GM21825 (cell line): ENCODE measurements at regions not wholly inside any gene's neighbourhood (a gene's known extent, or its start where the extent isn't known, plus 50 kb on each side); places are given as distances from the start of the nearest gene placed in this dataset.
A peak's percentile ranks its signal among the peaks of the same experiment; 100 is the strongest.
"Not testable (repeated sequence)": the region's sequence is repeated elsewhere in the genome, so short reads cannot be mapped to it uniquely, and the experiment has no call there.

Experiments used
- ATAC-seq: cut with Tn5 transposase; IDR thresholded peaks from one replicate; pipeline ENCODE4 v1.9.1; 2021; ENCODE audit warnings: mild to moderate bottlenecking, moderate library complexity; ENCODE audit not compliant: unreplicated experiment

DNA sequence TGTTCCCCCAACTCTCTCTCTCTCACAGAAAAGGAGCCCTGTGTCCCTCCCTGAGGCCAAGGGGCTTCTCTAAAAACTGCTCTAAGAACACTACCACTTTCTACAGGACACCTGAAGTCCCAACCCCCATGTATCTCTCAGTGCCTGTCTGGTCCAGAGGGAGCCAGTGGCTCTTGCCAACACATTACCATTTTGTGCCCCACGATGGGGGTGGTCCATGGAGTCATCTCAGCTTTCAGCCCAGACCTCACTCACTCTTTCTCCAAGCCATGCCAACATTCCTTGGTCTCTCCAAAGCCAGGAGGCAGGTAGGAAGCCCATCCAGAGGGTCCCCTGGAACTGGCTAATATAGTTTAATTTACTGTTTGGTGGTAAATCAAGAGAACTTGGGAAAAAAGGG is 962.1 kb upstream of the DEFB115 start:
- ATAC-seq, result not testable (repeated sequence)

DNA sequence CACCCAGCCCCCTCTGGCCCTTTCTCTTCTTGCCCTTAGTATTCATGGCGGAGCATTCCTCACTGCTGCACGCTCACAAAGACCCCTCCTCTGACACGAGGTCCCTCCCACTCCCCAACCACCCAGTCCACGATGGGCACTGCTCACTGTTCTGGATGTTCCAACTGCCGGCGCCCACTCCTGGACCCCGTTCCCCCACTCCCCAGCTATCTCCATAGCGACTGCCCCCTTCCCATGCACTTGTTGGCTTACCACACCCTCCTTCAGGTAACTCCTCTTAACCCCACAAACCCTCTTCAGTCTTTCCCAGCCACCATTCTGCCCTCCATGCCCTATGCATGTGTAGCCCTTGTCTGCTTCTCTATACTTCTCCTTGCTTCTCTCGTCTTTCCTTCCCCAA is 961.5 kb upstream of the DEFB115 start:
- ATAC-seq, result not testable (repeated sequence)

DNA sequence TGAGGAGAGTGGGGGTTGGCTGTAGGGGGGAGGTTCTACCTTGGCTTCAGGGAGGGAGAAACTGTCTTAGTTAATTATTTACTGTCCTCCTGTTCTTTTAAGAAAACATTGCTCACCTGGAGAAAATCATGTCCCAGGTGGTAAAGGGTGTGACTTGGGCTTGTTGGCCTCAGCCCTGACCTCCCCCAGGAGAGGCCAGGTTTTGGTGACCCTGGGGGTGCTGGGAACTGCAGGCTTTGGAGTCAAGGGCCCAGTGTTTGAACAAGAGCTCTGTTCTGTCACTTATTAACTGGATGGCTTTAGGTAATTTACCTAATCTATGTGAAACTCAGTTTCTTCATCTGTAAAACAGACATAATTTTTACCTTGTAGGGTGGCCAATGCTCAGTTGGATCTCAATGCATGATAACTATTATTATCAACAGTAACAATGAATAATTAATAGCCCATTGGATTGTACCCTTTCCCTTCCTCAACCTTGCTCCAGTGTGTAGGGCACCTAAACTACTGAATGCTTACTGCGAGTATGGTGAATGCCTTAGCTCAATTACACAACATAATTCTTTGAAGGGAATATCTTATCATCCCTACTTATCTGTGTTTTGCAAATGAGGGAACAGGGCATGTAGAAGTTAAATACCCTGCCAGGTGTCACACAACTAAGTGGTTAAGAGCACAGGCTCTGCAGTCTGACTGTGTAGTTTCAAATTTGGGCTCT is 959.4 kb upstream of the DEFB115 start:
- ATAC-seq, result not testable (repeated sequence)

DNA sequence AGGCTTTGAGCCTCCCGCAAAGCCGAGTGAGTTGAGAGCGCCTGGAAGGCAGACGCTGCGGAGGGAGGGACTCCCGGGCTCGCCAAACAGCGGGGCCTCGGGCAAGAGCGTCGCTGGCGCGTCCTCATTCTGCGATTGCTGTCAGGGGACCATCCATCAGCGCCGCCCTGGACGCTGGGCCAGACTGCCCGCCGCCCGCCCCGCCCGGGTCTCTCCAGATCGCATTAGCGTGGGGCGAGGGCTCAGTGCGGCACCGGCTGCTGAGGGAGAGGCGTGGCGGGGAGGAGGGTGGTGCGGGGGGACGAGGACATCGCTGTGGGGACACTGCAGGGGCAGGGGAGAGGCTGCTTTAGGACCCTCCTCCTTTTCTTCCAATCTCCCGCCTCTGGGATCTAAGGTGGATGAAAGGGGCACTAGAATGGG is 957.2 kb upstream of the DEFB115 start:
- ATAC-seq, result not testable (repeated sequence)

DNA sequence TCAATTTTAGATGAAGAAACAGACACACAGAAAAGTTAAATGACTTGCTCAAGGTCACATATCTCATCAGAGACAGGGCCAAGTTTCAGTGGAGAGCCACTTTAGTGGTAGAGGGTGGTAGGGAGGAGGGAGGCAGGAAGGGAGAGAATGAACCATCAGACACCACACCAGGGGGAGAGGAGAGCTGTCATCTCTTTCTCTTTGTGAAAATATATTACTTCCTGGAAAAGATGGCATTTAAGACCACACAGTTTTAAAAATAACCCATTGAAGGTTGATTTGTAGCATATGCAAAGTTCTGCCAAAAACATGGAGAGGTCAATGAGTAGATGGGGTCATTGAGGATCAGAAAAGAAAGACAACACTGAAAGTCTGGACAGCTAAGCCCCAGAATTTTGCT is 954.7 kb upstream of the DEFB115 start:
- ATAC-seq, result not testable (repeated sequence)

DNA sequence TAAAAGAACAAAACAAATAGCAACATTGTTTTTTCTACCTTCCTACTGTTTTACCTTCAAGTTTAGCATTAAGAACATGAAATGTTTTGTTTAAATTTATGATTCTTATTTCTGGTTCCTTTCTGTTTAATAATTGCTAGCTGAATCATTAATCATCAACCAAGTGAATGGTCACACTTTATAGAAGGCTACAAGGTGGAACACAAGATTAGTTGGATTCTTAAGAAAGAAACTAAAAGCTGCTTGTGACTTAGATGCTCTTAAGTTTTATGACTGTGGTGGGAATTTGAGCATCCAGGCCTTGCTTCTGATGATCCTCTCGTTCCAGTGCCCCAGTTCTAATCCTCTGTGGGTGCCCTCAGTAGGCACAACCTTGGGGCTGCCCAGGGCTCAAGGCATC is 947.5 kb upstream of the DEFB115 start:
- ATAC-seq, result not testable (repeated sequence)

DNA sequence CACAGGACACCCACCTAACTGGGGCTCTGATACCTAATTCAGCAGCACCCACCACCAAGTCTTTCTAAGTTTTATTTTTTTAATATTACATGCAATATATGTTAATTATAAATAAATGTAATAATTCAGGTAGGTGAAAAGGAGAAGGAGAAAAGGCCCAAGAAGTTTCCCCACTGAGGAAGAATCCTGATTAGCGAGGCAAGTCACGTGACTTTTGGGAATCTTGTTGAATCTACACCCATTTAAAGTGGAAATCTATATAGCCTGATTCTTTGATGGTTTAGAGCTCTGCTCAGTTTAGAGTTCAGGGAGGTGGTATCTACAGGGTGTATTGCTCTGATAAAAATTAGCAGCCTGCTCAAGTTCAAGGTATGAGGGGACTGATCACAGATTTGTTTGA is 947.1 kb upstream of the DEFB115 start:
- ATAC-seq, result not testable (repeated sequence)

DNA sequence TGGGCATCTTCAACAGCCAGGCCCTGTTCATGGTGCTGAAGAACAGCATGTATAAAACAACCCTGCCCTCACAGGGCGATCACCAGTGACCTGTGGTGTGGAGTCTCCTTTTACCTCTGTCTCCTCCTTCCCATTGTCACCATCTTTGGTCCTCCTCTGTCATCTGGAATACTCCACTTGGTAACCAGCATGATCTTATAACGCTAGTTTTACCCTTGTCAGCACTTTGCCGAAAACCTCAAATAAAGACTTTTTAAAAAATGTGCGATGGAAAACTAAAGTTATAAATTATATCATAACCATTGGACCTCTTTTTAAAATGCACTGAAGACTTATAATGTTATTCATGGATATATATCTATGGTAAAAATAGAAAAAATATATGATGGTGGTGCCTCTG is 945.2 kb upstream of the DEFB115 start:
- ATAC-seq, result not testable (repeated sequence)

DNA sequence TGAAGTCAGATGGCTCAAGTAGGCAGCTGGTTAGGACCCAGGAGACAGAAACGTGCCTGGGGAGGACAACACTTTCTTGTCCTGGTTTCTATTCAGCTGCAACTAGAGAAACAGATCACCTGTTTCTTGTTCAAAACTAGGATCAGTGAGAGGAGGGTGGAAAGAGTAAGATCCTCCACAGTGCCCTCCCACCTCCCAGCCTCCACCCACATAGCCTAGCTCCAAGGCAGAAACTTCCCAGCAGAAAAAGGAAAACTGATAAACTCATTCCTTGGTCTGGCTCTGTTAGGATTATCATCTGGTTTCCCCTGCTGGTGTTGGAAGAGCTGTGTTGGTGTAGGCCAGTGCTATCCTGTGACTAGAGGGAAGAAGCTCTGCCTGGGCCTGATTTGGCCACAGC is 943.8 kb upstream of the DEFB115 start:
- not testable (repeated sequence) for ATAC-seq

DNA sequence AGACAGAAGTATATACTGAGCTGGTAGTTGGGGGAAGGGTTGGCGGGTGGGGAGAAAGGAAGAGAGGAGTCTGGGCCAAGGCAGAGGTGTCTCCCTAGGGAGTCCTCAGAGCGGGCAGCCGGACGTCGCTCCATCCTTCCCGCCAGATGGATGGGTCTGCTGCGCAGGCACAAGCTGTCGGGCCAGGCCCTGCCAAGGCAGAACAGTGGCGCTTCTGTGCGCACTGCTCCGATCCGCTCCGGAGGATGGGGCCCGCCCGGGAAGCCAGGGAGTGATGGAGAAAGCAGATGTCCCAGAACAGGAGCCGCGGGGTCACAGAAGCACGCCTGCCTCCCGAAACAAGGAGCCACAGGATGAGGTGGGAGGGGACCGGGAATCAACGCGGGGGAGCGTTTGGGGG is 941.4 kb upstream of the DEFB115 start:
- not testable (repeated sequence) for ATAC-seq

DNA sequence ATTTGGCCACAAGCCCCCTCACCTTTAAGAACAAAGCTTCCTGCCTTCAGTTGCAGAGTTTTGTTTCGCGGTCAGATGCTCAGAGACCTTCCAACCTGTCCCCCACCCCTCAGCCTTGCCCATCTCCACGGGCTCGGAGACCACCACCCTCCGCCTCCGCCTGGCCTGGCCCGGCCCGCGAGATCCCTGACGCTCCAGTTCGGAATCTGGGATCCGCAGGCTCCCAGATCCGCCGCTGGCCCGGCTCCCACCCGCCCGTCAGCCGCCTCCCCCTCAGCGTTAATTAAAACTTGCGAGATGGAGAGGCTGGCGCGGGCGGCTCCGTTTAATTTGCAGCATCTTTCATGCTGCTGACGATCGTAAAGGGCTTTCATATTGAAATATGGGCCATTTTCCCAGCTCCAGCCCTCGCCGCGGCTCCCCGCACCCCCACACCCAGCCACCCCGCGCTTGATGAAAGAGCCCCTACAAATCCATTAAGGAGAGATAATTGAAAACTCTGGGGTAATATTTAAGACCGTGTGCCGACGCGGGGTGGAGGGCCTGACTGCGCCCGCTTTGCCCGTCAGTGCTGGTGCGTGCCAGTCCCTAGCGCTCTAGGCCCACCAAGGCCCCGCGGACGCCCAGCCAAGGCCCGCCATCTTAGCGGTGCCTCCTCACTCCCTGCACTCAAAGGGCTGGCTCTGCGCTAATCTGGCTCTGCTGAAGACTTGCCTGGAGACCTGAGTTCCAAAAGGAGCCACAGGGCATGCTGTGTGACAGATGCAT is 940.7 kb upstream of the DEFB115 start:
- ATAC-seq, result not testable (repeated sequence)

DNA sequence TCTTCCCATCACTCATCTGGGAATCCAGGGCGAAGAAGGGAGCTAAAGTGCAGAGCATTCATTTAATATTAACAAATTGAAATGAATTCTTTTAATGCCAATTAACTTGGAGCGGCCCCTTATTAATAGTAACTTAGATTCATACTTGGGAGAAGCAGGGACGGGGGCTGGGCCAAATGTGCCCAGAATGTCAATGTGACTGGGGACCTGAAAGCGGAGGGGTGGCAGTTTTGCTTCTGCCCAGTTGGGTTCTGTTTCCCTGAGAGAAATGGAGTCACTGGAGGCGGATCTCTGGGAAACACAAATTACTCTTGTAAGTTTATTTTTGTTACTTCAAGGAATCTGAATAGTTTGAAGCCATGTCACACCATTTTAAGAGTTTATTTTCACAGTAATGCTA is 923.7 kb upstream of the DEFB115 start:
- ATAC-seq, result not testable (repeated sequence)

DNA sequence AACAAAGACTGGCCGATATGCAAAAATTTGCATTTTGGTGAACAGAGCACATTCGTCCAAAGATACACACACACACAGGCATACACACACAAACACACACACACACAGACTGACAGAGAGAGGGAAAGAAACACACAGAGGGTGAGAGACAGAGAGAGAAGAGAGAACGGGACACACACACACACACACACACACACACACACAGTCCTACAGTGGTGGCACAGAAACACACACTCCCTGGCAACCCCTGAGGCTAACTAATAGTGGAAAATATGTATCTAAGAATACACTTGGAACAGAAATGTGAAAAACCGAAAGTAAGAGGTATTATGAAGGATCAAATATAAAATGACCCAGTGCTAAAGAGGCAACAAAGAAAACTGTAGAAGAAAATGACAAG is 919.9 kb upstream of the DEFB115 start:
- not testable (repeated sequence) for ATAC-seq

DNA sequence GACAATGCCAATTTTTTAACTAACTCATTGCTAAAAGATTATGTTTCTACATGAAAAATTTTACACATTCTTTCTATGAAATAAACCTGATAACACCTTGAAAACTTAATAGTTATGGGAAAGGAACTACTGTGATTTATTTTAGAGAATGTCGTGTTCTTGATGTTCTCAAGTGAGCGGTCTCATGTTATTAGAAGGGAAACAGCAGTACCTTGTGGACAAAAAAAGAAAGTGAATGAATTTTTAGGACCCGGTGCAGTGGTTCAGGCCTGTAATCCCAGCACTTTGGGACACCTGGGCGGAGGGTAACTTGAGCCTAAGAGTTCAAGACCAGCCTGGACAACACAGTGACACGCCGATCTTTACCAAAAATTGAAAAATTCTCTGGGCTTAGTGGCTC is 908.5 kb upstream of the DEFB115 start:
- ATAC-seq, result not testable (repeated sequence)

DNA sequence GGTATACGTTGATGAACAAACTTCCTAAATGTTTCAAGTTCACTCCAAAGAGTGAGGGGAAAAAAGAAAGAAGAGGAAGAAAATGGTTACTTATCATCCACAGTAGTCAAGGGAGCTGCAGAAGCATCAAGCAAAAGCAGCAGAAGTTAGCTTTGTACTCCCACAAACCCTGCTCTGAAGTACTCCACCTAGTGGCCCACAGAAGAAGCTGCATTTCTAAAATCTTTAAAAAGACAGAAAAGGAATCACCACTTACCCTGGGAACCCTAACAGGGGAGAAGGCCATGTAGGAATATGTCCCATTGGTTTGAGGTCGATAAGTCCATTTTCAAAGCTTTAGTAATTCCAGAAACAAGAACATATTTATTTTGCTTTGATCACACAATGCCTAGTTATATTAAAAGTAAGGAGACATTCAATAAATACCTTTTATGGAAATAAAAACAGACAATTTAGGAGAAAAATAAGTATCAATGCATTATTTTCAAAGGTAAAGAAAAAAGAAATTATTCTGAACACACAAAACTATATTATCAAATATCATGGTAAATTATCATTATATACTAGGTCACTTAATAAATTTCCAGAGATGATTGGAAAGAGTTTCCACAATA is 900.5 kb upstream of the DEFB115 start:
- not testable (repeated sequence) for ATAC-seq

DNA sequence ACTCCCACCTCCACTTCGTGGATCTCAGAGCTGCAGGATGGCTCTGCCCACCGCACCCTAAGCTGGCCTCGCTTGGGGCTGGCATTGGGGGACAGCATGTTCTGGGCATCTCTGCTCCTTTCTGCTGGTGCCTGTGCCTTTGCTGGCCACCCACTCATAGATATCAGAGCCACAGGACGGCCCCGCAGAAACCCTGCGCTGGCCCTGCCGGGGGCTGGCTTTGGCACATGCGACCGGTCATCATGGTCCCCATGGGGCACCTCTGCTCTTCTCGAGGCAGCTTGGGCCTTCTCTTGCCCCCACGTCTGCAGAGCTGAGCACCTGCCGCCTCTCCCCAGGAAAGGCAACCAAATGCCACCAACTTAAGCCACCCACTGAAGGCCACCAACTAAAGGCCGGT is 895.7 kb upstream of the DEFB115 start:
- not testable (repeated sequence) for ATAC-seq

DNA sequence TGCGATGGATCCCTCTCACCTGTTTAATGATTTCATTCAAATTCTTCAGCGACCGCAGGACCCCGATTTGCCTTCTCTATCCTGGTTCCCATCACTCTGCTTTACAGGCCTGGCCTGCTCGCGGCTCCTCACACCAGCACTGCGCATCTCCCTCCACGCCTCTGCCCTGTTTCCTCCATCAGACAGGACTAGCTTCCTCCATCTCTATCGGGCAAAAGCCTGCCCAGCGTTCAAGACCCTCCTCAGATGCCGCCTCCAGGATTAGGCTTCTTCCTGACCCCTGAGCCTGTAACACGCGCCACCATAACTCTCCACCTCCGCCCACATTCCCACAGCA is 881.1 kb upstream of the DEFB115 start:
- ATAC-seq, result not testable (repeated sequence)

DNA sequence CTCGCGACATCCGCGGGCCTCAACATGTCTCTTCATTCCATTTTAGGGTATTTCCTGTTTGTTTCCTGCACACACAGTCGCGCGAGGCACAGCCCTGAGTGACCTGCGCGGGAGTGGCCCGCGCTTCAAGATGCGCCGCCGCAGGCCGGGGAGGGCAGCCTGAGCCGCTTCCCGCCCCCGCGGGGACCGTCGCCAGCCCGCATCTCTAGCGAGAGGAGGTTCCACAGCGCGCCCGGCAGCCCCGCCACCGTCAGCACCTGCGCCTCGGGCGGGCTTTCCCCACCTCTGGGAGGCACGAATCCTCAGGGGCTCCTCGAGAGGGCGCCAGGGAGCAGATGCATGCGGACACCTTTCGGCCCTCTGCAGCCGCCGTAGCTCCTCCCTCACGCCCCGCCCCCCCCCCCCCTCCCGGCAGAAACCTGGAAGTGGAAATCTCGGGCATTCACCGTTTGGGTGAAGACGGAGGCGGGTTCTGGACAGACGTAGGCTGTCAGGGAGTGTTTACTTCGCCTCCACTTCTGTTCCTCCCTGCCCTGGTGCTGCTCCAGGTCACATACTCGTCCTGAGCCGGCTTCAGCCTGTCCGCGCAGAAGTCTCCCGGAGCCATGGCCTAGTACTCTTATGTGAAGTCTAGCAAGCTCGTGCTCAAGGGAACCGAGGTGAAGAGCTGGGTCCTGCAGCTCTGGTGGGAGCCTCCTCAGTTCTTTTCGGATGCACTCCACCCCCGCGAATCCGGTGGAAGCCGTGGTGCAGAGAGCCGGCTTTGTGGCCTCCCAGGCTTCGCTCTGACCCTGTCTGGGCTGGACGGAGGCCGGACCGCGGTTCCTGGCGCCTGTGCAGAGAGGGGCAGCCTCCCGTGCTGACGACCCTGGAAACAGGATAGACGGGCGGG is 880.5 kb upstream of the DEFB115 start:
- ATAC-seq, result peak; percentile 98

DNA sequence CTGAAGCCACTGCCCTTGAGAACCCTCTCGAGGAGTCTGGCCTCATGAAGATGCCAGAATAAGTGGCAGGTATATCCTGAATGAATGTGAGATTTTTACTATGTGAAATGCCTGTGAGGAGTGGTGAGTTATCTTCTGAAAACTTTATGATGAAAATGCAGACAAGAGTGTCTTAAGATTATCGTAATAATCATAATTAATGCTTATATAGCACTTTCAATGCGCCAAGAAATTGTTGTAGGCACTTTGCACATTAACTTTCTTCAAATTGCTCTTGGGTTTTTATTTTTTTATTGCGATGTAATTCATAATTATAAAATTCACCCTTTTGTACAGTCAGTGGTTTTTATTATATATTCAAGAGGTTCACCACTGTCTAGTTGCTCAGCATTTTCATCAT is 879.1 kb upstream of the DEFB115 start:
- ATAC-seq, result not testable (repeated sequence)

DNA sequence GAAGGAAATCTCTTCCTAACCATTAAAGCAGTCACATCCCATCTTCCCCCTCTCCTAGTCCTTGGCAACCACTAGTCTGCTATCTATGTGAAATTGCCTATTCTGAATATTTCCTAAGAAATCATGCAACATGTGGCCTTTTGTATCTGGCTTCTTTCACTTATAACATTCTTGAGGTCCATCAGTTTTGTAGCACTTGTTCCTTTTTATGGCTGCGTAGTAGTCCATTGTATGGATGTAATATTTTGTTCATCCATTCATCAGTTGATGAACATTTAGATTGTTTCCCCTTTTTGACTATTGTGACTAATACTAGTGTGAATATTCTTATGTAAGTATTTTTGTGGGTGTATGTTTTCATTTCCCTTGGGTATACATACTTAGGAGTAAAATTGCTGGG is 878.7 kb upstream of the DEFB115 start:
- ATAC-seq, result not testable (repeated sequence)

DNA sequence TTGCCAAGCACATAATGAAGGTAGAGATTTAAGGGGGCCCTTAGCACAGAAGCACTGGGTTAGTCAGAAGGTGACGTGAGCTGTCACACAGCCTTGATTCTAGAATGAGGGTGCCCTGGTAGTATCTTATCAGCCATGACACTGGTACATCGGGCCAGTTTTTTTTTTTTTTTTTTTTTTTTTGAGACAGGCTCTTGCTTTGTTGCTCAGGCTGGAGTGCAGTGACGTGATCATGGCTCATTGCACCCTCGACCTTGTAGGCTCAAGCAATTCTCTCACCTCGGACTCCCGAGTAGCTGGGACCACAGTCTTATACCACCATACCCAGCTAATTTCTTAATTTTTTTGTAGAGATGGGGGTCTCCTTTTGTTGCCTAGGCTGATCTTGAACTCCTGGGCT is 872.6 kb upstream of the DEFB115 start:
- not testable (repeated sequence) for ATAC-seq
